Skeletal muscle satellite cell (primary cell): ENCODE measurements at regions not wholly inside any gene's neighbourhood (a gene's known extent, or its start where the extent isn't known, plus 50 kb on each side); places are given as distances from the start of the nearest gene placed in this dataset.

Source experiments
- H3K27me3 ChIP-seq: 2 replicates; pipeline ENCODE4 v1.7.0; 2013; ENCODE audit warnings: low read length; ENCODE audit not compliant: control insufficient read depth, insufficient read depth
- H3K36me3 ChIP-seq: 2 replicates; pipeline ENCODE4 v1.7.0; 2013; ENCODE audit warnings: mild to moderate bottlenecking, control low read depth, low read length; ENCODE audit not compliant: insufficient read depth
- H3K4me1 ChIP-seq: 2 replicates; pipeline ENCODE4 v1.7.0; 2013; ENCODE audit warnings: low read length; ENCODE audit not compliant: control insufficient read depth, insufficient read depth
- H3K4me2 ChIP-seq: 2 replicates; pipeline ENCODE4 v1.7.0; 2013; ENCODE audit warnings: mild to moderate bottlenecking, low read length
- H3K4me3 ChIP-seq: 2 replicates; pipeline ENCODE4 v1.7.0; 2013; ENCODE audit warnings: low read length
- H3K9ac ChIP-seq: 2 replicates; pipeline ENCODE4 v1.7.0; 2013; ENCODE audit warnings: mild to moderate bottlenecking, low read depth, low read length, moderate library complexity
- H3K9me3 ChIP-seq: replicated peaks from 2 replicates; pipeline ENCODE4 v1.7.0; 2013; ENCODE audit warnings: mild to moderate bottlenecking, control low read depth, low read length

GRCh38 chr20:23289724-23290395 is 60.7 kb upstream of the NXT1 start:
- Histone ChIP-seq H3K4me1 (no peaks in the 10 kb centered on the region), H3K4me2 (no peak overlapping the region), H3K36me3 (no peaks in the 10 kb centered on the region), H3K27me3 (peaks cover 11% of the 10 kb centered on the region), H3K9ac (no peak overlapping the region), H3K4me3 (no peak overlapping the region), H3K9me3 (no peaks in the 10 kb centered on the region)

- Histone ChIP-seq H3K4me3 (no peak overlapping the region), H3K27me3 (peaks cover 11% of the 10 kb centered on the region), H3K9me3 (no peaks in the 10 kb centered on the region), H3K4me1 (no peaks in the 10 kb centered on the region), H3K4me2 (no peak overlapping the region), H3K9ac (no peak overlapping the region), H3K36me3 (no peaks in the 10 kb centered on the region)
Observed at GRCh38 chr20:23289249-23289648, 61.3 kb upstream of the NXT1 start.

- no peak overlapping the region for H3K9ac ChIP-seq
- no peak overlapping the region for H3K4me3 ChIP-seq
- no peaks in the 10 kb centered on the region for H3K36me3 ChIP-seq
- H3K27me3 ChIP-seq = peaks cover 17% of the 10 kb centered on the region
- H3K4me2 ChIP-seq = no peak overlapping the region
- no peaks in the 10 kb centered on the region for H3K9me3 ChIP-seq
- H3K4me1 ChIP-seq = no peaks in the 10 kb centered on the region
Observed at GRCh38 chr20:23287354-23288190, 63.0 kb upstream of the NXT1 start.

- no peaks in the 10 kb centered on the region for H3K4me1 ChIP-seq
Observed at GRCh38 chr20:23286346-23286745, 64.2 kb upstream of the NXT1 start.

GRCh38 chr20:23285536-23285935 is 65.1 kb upstream of the NXT1 start:
- Histone ChIP-seq H3K4me2 (no peak overlapping the region), H3K27me3 (peaks cover 23% of the 10 kb centered on the region), H3K4me3 (no peak overlapping the region), H3K9me3 (no peaks in the 10 kb centered on the region), H3K4me1 (no peaks in the 10 kb centered on the region), H3K36me3 (no peaks in the 10 kb centered on the region), H3K9ac (no peak overlapping the region)

More at GRCh38 chr20:23286346-23286745, 64.2 kb upstream of the NXT1 start:
- Histone ChIP-seq H3K9ac (no peak overlapping the region), H3K4me3 (no peak overlapping the region), H3K36me3 (no peaks in the 10 kb centered on the region), H3K9me3 (no peaks in the 10 kb centered on the region), H3K4me2 (no peak overlapping the region), H3K27me3 (peaks cover 20% of the 10 kb centered on the region)

GRCh38 chr20:23284009-23284408 is 66.6 kb upstream of the NXT1 start:
- no peaks in the 10 kb centered on the region for H3K36me3 ChIP-seq
- no peak overlapping the region for H3K4me3 ChIP-seq
- no peaks in the 10 kb centered on the region for H3K4me1 ChIP-seq
- no peaks in the 10 kb centered on the region for H3K9me3 ChIP-seq
- H3K9ac ChIP-seq = no peak overlapping the region
- H3K27me3 ChIP-seq = peaks cover 18% of the 10 kb centered on the region
- H3K4me2 ChIP-seq = no peak overlapping the region

GRCh38 chr20:23283096-23283850 is 67.3 kb upstream of the NXT1 start:
- Histone ChIP-seq H3K4me3 (no peak overlapping the region), H3K9me3 (no peaks in the 10 kb centered on the region), H3K4me2 (no peak overlapping the region), H3K36me3 (no peaks in the 10 kb centered on the region), H3K27me3 (peaks cover 17% of the 10 kb centered on the region), H3K4me1 (no peaks in the 10 kb centered on the region), H3K9ac (no peak overlapping the region)

- peaks cover 17% of the 10 kb centered on the region for H3K27me3 ChIP-seq
- H3K9ac ChIP-seq = no peak overlapping the region
Observed at GRCh38 chr20:23282546-23282945, 68.0 kb upstream of the NXT1 start.

GRCh38 chr20:23282111-23282510 is 68.5 kb upstream of the NXT1 start:
- no peaks in the 10 kb centered on the region for H3K9me3 ChIP-seq
- H3K9ac ChIP-seq = no peak overlapping the region
- no peaks in the 10 kb centered on the region for H3K4me1 ChIP-seq
- no peak overlapping the region for H3K4me2 ChIP-seq
- no peak overlapping the region for H3K4me3 ChIP-seq
- H3K36me3 ChIP-seq = no peaks in the 10 kb centered on the region
- H3K27me3 ChIP-seq = peaks cover 17% of the 10 kb centered on the region

More at GRCh38 chr20:23282546-23282945, 68.0 kb upstream of the NXT1 start:
- H3K4me2 ChIP-seq = no peak overlapping the region
- H3K4me3 ChIP-seq = no peak overlapping the region
- H3K36me3 ChIP-seq = no peaks in the 10 kb centered on the region
- no peaks in the 10 kb centered on the region for H3K4me1 ChIP-seq
- H3K9me3 ChIP-seq = no peaks in the 10 kb centered on the region

- H3K9me3 ChIP-seq = no peaks in the 10 kb centered on the region
- no peaks in the 10 kb centered on the region for H3K36me3 ChIP-seq
- no peak overlapping the region for H3K4me2 ChIP-seq
- H3K4me3 ChIP-seq = no peak overlapping the region
- peaks cover 28% of the 10 kb centered on the region for H3K27me3 ChIP-seq
- no peaks in the 10 kb centered on the region for H3K4me1 ChIP-seq
- no peak overlapping the region for H3K9ac ChIP-seq
Observed at GRCh38 chr20:23279836-23280235, 70.8 kb upstream of the NXT1 start.

- H3K27me3 ChIP-seq = peaks cover 28% of the 10 kb centered on the region
- H3K36me3 ChIP-seq = no peaks in the 10 kb centered on the region
- H3K9ac ChIP-seq = no peak overlapping the region
- no peak overlapping the region for H3K4me3 ChIP-seq
- no peak overlapping the region for H3K4me2 ChIP-seq
- H3K4me1 ChIP-seq = no peaks in the 10 kb centered on the region
- no peaks in the 10 kb centered on the region for H3K9me3 ChIP-seq
Observed at GRCh38 chr20:23278172-23278571, 72.4 kb upstream of the NXT1 start.
